Astrocyte (in vitro differentiated cells and primary cell): ENCODE measurements at regions not wholly inside any gene's neighbourhood (a gene's known extent, or its start where the extent isn't known, plus 50 kb on each side); places are given as distances from the start of the nearest gene placed in this dataset.

Experiments
- DNase-seq: peaks from one replicate; pipeline ENCODE4 v3.0.0-alpha.2; 2010; ENCODE audit warnings: low read depth
- FAIRE-seq: peaks from 2 replicates; lab custom pipeline; 2011; peaks lifted over from hg19 to GRCh38; lab: Jason Lieb, UNC
- H2AFZ ChIP-seq: 2 replicates; pipeline ENCODE4 v1.6.0; 2012; ENCODE audit warnings: low read depth, low read length, inconsistent platforms
- H3K27ac ChIP-seq: 2 replicates; pipeline ENCODE4 v1.5.1; 2011; ENCODE audit warnings: low read depth, low read length, inconsistent platforms
- H3K27me3 ChIP-seq: 2 replicates; pipeline ENCODE4 v1.6.0; 2011; ENCODE audit warnings: low read length, inconsistent platforms; ENCODE audit not compliant: insufficient read depth
- H3K36me3 ChIP-seq: 2 replicates; pipeline ENCODE4 v1.5.1; 2011; ENCODE audit warnings: low read length, inconsistent platforms; ENCODE audit not compliant: insufficient read depth
- H3K4me1 ChIP-seq: 2 replicates; pipeline ENCODE4 v1.5.1; 2011; ENCODE audit warnings: low read length, inconsistent platforms; ENCODE audit not compliant: insufficient read depth
- H3K4me2 ChIP-seq: 2 replicates; pipeline ENCODE4 v1.6.0; 2012; ENCODE audit warnings: low read length, inconsistent platforms
- H3K4me3 ChIP-seq: 2 replicates; pipeline ENCODE4 v1.5.1; 2011; ENCODE audit warnings: low read depth, mild to moderate bottlenecking, low read length, inconsistent platforms; ENCODE audit not compliant: insufficient read depth
- H3K79me2 ChIP-seq: 2 replicates; pipeline ENCODE4 v1.6.0; 2012; ENCODE audit warnings: mild to moderate bottlenecking, low read length, inconsistent platforms; ENCODE audit not compliant: insufficient read depth
- H3K9ac ChIP-seq: 2 replicates; pipeline ENCODE4 v1.6.0; 2012; ENCODE audit warnings: mild to moderate bottlenecking, low read length, inconsistent platforms
- H3K9me3 ChIP-seq: 2 replicates; pipeline ENCODE4 v1.5.1; 2012; ENCODE audit warnings: low read depth, mild to moderate bottlenecking, low read length, inconsistent platforms; ENCODE audit not compliant: insufficient read depth
- H4K20me1 ChIP-seq: 2 replicates; pipeline ENCODE4 v1.6.0; 2012; ENCODE audit warnings: low read length, inconsistent platforms; ENCODE audit not compliant: insufficient read depth
- H3K27ac Mint-ChIP-seq: one replicate; pipeline ENCODE4 v1.8.0; 2021; ENCODE audit warnings: mild to moderate bottlenecking, mixed read lengths; ENCODE audit not compliant: unreplicated experiment
- H3K27me3 Mint-ChIP-seq: one replicate; pipeline ENCODE4 v1.8.0; 2021; ENCODE audit warnings: low read depth, mixed read lengths; ENCODE audit not compliant: unreplicated experiment
- H3K36me3 Mint-ChIP-seq: one replicate; pipeline ENCODE4 v1.8.0; 2021; ENCODE audit warnings: low read depth, mixed read lengths; ENCODE audit not compliant: unreplicated experiment
- H3K4me1 Mint-ChIP-seq: one replicate; pipeline ENCODE4 v1.8.0; 2021; ENCODE audit warnings: low read depth, mixed read lengths; ENCODE audit not compliant: unreplicated experiment
- H3K4me3 Mint-ChIP-seq: one replicate; pipeline ENCODE4 v1.8.0; 2021; ENCODE audit warnings: mild to moderate bottlenecking, moderate library complexity, mixed read lengths; ENCODE audit not compliant: unreplicated experiment
- H3K9me3 Mint-ChIP-seq: one replicate; pipeline ENCODE4 v1.8.0; 2021; ENCODE audit warnings: mild to moderate bottlenecking, mixed read lengths; ENCODE audit not compliant: unreplicated experiment
- EZH2 ChIP-seq: IDR thresholded peaks from 2 replicates; pipeline ENCODE4 v1.6.1; 2012; ENCODE audit warnings: mild to moderate bottlenecking, low read length, inconsistent platforms; ENCODE audit not compliant: insufficient read depth
- TF ChIP-seq, protein P1 (sequence below): IDR thresholded peaks from 2 replicates; pipeline ENCODE4 v1.5.1; 2011; ENCODE audit warnings: low read depth, mild to moderate bottlenecking, inconsistent platforms, low read length, moderate library complexity; ENCODE audit not compliant: insufficient read depth

DNA sequence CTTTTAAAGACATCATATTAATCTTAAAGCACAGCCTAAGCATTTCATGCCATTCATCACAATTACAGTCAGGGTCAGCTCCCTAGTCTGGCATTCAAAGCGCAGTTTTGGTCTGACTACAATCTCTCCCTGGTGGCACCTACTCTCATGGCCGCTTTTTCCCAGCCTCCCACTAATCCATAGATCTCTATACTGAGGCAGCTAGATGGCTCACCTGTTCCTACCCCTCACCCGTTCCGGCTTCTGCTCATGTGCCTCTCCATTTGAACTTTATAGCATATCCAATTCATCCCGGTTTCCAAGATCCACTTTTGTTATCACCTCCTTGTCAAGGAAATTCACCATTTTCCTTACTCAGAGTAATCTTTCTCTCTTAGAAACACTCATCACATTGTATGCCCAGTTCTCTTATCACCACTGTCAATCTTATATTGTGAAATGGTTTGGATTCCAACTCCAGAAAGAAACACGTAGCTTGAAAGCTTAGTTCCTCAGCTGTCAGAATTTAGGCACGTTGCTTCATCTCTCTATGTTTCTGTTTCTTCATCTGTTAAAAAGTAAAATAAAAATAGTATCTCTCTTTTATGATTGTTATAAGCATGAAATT is 220.0 kb upstream of the UBE2E2 start:
- Histone ChIP-seq H3K9me3 (no peaks in the 10 kb centered on the region), H3K27ac (no peak overlapping the region), H2AFZ (no peak overlapping the region), H3K4me2 (no peak overlapping the region), H3K4me1 (no peaks in the 10 kb centered on the region), H3K79me2 (no peaks in the 10 kb centered on the region), H3K36me3 (no peaks in the 10 kb centered on the region), H3K9ac (no peak overlapping the region), H3K4me3 (no peak overlapping the region), H4K20me1 (no peaks in the 10 kb centered on the region), H3K27me3 (no peaks in the 10 kb centered on the region)
- H3K4me3 Mint-ChIP-seq, result no peak overlapping the region
- no peaks in the 10 kb centered on the region for H3K27me3 Mint-ChIP-seq
- H3K36me3 Mint-ChIP-seq, result no peaks in the 10 kb centered on the region
- H3K4me1 Mint-ChIP-seq, result peaks cover 8% of the 10 kb centered on the region
- FAIRE-seq, result no peak
- no peak for DNase-seq
- no peak overlapping the region for H3K27ac Mint-ChIP-seq
- H3K9me3 Mint-ChIP-seq, result no peaks in the 10 kb centered on the region
- TF ChIP-seq, protein P1, sequence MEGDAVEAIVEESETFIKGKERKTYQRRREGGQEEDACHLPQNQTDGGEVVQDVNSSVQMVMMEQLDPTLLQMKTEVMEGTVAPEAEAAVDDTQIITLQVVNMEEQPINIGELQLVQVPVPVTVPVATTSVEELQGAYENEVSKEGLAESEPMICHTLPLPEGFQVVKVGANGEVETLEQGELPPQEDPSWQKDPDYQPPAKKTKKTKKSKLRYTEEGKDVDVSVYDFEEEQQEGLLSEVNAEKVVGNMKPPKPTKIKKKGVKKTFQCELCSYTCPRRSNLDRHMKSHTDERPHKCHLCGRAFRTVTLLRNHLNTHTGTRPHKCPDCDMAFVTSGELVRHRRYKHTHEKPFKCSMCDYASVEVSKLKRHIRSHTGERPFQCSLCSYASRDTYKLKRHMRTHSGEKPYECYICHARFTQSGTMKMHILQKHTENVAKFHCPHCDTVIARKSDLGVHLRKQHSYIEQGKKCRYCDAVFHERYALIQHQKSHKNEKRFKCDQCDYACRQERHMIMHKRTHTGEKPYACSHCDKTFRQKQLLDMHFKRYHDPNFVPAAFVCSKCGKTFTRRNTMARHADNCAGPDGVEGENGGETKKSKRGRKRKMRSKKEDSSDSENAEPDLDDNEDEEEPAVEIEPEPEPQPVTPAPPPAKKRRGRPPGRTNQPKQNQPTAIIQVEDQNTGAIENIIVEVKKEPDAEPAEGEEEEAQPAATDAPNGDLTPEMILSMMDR, result no peak
- TF ChIP-seq EZH2, result no peak

DNA sequence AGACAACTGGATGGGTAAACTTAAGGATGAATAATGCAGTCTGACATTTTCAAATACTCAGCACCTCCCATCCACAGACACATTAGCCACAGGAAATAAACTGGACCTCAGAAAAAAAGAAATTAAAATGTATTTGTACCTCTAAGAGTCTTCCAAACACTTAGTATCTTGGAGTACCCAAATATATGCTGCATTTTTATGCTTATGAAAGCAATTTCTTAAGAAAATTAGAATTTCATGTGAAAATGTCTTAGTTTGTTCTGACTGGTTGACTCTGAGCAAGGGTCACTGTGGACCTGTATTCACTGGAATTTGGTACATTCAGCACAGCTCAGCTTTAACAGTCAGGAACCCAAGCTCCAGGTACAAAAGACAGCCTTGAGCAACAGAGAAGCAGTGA is 216.2 kb upstream of the UBE2E2 start:
- H3K27me3 ChIP-seq, result peaks cover 4% of the 10 kb centered on the region
- Mint-ChIP-seq H3K4me3 (no peak overlapping the region), H3K4me1 (peaks cover 4% of the 10 kb centered on the region), H3K9me3 (no peaks in the 10 kb centered on the region), H3K27ac (no peak overlapping the region), H3K36me3 (no peaks in the 10 kb centered on the region), H3K27me3 (no peaks in the 10 kb centered on the region)
- no peaks in the 10 kb centered on the region for H4K20me1 ChIP-seq
- H3K4me3 ChIP-seq, result no peak overlapping the region
- H3K27ac ChIP-seq, result no peak overlapping the region
- DNase-seq (no peak), FAIRE-seq (no peak)
- H3K79me2 ChIP-seq, result no peaks in the 10 kb centered on the region
- no peaks in the 10 kb centered on the region for H3K9me3 ChIP-seq
- H3K36me3 ChIP-seq, result no peaks in the 10 kb centered on the region
- H2AFZ ChIP-seq, result no peak overlapping the region
- no peak overlapping the region for H3K4me2 ChIP-seq
- H3K4me1 ChIP-seq, result no peaks in the 10 kb centered on the region
- no peak for TF ChIP-seq EZH2
- TF ChIP-seq, protein P1, result no peak
- H3K9ac ChIP-seq, result no peak overlapping the region

DNA sequence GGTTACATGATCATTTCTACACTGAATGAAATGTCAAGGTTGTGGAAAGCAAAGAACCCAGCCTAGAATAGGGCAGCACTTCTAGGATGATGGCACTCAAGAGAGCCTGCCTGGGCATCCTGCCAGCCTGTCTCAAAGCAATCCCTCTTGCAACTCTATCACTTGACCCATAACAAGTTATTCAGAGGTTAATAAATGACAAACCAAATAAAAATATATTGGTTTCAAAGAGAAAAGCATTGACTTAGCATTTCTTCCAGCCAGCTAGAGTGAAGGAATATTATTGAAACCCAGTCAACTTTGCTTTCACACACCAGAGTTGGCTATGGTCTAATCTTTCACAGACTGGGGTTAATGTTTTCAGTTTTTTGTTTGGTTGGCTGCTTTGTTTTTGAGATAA is 214.6 kb upstream of the UBE2E2 start:
- no peaks in the 10 kb centered on the region for H3K9me3 Mint-ChIP-seq
- no peaks in the 10 kb centered on the region for H3K4me1 ChIP-seq
- no peaks in the 10 kb centered on the region for H3K4me1 Mint-ChIP-seq
- H3K27ac Mint-ChIP-seq, result no peak overlapping the region
- H3K4me3 Mint-ChIP-seq, result no peak overlapping the region
- H3K27me3 ChIP-seq, result peaks cover 4% of the 10 kb centered on the region
- H3K36me3 Mint-ChIP-seq, result no peaks in the 10 kb centered on the region
- H3K79me2 ChIP-seq, result no peaks in the 10 kb centered on the region
- H3K4me3 ChIP-seq, result no peak overlapping the region
- H3K27me3 Mint-ChIP-seq, result no peaks in the 10 kb centered on the region
- no peak overlapping the region for H3K27ac ChIP-seq
- TF ChIP-seq EZH2, result no peak
- TF ChIP-seq, protein P1, result no peak
- no peaks in the 10 kb centered on the region for H4K20me1 ChIP-seq
- no peak overlapping the region for H2AFZ ChIP-seq
- FAIRE-seq (no peak), DNase-seq (no peak)
- no peaks in the 10 kb centered on the region for H3K9me3 ChIP-seq
- no peaks in the 10 kb centered on the region for H3K36me3 ChIP-seq
- H3K4me2 ChIP-seq, result no peak overlapping the region
- no peak overlapping the region for H3K9ac ChIP-seq
